ENCODE measurements at regions not wholly inside any gene's neighbourhood (a gene's known extent, or its start where the extent isn't known, plus 50 kb on each side); places are given as distances from the start of the nearest gene placed in this dataset.
A peak's percentile ranks its signal among the peaks of the same experiment; 100 is the strongest.

DNA sequence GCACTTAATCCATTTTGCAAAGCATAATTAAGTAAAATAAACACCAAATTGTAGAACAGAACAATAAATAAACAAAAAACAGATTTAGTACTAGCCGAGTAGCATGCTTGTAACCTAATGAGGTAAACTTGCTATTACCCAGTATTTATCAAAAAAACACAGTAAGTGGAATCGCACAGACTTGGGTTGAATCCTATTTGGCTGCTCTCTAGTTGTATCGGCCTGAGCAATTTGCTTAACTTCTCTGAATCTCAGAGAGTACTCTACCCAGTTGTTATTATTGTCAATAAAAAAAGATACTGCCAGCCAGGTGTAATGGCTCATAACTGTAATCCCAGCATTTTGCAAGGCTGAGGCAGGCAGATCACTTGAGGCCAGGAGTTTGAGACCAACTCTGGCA lies 664.3 kb downstream of the ADGRL2 start:
- no peak overlapping the region for H2AK5ac ChIP-seq (ENCODE audit: low read depth, low read length)
- no peaks in the 10 kb centered on the region for H3K27me3 ChIP-seq (ENCODE audit: control insufficient read depth in 3 of 3, insufficient read depth in 3 of 3, low read depth in 1 of 3, low read length in 3 of 3)
- H2BK15ac ChIP-seq (ENCODE audit: low read length): no peak overlapping the region
- no peak overlapping the region for H3K27ac ChIP-seq (replicated peaks; ENCODE audit: low read length)
- no peak overlapping the region for H2BK5ac ChIP-seq (ENCODE audit: low read length)
- no peak overlapping the region for H3K18ac ChIP-seq (ENCODE audit: low read length)
- H3K36me3 ChIP-seq (replicated peaks in 1 of 2; ENCODE audit: control insufficient read depth in 2 of 2, insufficient read depth in 2 of 2, low read length in 2 of 2): no peaks in the 10 kb centered on the region
- H4K91ac ChIP-seq (ENCODE audit: low read depth, low read length, poor library complexity): no peak overlapping the region
- no CpG with 5 or more reads among the region's 3 CpGs for WGBS, 2 donors (ENCODE audit: extremely low coverage in 2 of 2, insufficient read length in 2 of 2, insufficient replicate concordance in 1 of 2)
- no peak overlapping the region for H3K4me2 ChIP-seq (ENCODE audit: insufficient read depth, low read length, poor library complexity, severe bottlenecking)
- H3K23ac ChIP-seq (ENCODE audit: low read depth, low read length, poor library complexity): no peak overlapping the region
- H3K79me1 ChIP-seq (ENCODE audit: low read depth, low read length): no peaks in the 10 kb centered on the region
- H4K8ac ChIP-seq (ENCODE audit: low read depth, low read length): no peak overlapping the region
- no peak for DNase-seq (ENCODE audit: low spot score)
- no peak overlapping the region for H3K14ac ChIP-seq (ENCODE audit: low read length)
- H3K9ac ChIP-seq (ENCODE audit: low read depth, low read length, poor library complexity): no peak overlapping the region
- no peaks in the 10 kb centered on the region for H3K9me3 ChIP-seq (replicated peaks in 1 of 2; ENCODE audit: control insufficient read depth in 2 of 2, insufficient read depth in 1 of 2, low read depth in 1 of 2, low read length in 2 of 2)
- no peak overlapping the region for H2BK12ac ChIP-seq (ENCODE audit: low read length)
- peak overlapping the region; percentile 26 for H2AFZ ChIP-seq (ENCODE audit: low read length)
- H2BK120ac ChIP-seq (ENCODE audit: low read depth, low read length): no peak overlapping the region
- H3K4me1 ChIP-seq (ENCODE audit: control insufficient read depth in 2 of 2, insufficient read depth in 1 of 2, low read depth in 1 of 2, low read length in 2 of 2): peaks cover 0 to 13% of the 10 kb centered on the region in 2 donors
- H3K4ac ChIP-seq (ENCODE audit: low read length): no peak overlapping the region
- no peak overlapping the region for H3K4me3 ChIP-seq (ENCODE audit: low read length in 2 of 2)

DNA sequence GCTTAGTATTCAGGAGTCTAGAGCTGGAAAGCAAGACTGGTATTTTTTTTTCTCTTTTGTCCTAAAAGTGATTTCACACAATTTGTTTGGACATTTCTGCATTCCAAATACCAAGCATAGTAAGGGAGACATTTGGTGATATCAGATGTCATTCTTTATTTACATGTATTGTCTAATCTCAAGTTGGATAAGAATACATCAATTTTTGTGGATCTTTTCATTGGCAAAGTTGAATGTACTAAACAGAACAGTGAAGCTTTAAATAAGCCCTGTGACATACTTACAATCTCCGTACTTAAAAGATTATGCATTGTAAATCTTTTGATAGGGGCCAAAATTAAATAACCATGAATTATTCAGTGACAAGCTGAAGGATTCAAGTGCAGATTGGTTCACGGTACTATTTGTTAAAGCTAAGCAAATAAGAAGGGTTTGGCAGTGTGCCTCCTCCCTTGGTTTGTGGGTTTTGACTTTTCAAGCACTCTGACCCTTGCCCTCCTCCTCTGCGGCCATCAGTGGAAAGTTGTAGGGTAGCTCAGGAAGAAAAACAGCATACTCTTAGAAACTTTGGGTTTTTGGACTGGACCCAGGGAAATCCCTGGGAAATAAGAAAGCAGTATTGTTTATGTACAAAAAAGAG lies 663.7 kb downstream of the ADGRL2 start:
- Histone ChIP-seq H3K4me2 (ENCODE audit: insufficient read depth, low read length, poor library complexity, severe bottlenecking) (no peak overlapping the region), H3K27me3 (ENCODE audit: control insufficient read depth in 3 of 3, insufficient read depth in 3 of 3, low read depth in 1 of 3, low read length in 3 of 3) (no peaks in the 10 kb centered on the region), H3K23ac (ENCODE audit: low read depth, low read length, poor library complexity) (no peak overlapping the region), H2BK5ac (ENCODE audit: low read length) (no peak overlapping the region), H2BK12ac (ENCODE audit: low read length) (no peak overlapping the region), H3K79me1 (ENCODE audit: low read depth, low read length) (no peaks in the 10 kb centered on the region), H3K9ac (ENCODE audit: low read depth, low read length, poor library complexity) (no peak overlapping the region), H3K4me3 (ENCODE audit: low read length in 2 of 2) (no peak overlapping the region), H4K8ac (ENCODE audit: low read depth, low read length) (no peak overlapping the region), H3K4ac (ENCODE audit: low read length) (no peak overlapping the region), H2BK120ac (ENCODE audit: low read depth, low read length) (no peak overlapping the region), H3K27ac (replicated peaks; ENCODE audit: low read length) (no peak overlapping the region), H2AFZ (ENCODE audit: low read length) (no peak overlapping the region), H3K14ac (ENCODE audit: low read length) (no peak overlapping the region), H4K91ac (ENCODE audit: low read depth, low read length, poor library complexity) (no peak overlapping the region), H3K36me3 (replicated peaks in 1 of 2; ENCODE audit: control insufficient read depth in 2 of 2, insufficient read depth in 2 of 2, low read length in 2 of 2) (no peaks in the 10 kb centered on the region), H3K9me3 (replicated peaks in 1 of 2; ENCODE audit: control insufficient read depth in 2 of 2, insufficient read depth in 1 of 2, low read depth in 1 of 2, low read length in 2 of 2) (no peaks in the 10 kb centered on the region), H3K4me1 (ENCODE audit: control insufficient read depth in 2 of 2, insufficient read depth in 1 of 2, low read depth in 1 of 2, low read length in 2 of 2) (peaks cover 0 to 13% of the 10 kb centered on the region in 2 donors), H2AK5ac (ENCODE audit: low read depth, low read length) (no peak overlapping the region), H2BK15ac (ENCODE audit: low read length) (no peak overlapping the region), H3K18ac (ENCODE audit: low read length) (no peak overlapping the region)
- DNase-seq (ENCODE audit: low spot score): no peak
- WGBS, 2 donors (ENCODE audit: extremely low coverage in 2 of 2, insufficient read length in 2 of 2, insufficient replicate concordance in 1 of 2): no CpG with 5 or more reads among the region's 3 CpGs

DNA sequence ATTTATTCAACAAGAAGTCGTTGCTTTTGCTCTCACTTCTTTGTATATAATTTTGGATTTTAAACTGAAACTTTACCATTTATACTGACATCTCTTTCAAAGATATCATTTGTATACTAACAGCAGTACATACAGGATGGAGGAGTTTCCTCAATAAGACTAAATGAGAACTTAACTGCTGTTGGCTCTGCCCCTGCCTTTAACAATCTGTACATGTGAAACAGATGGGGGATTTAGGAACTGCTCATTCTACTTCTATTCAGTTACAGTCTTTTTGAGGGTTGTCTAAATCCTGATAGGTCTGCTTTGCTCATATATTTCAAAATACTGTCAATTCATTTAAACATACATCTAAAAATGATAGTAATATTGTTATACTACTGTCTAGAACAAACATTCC lies 663.2 kb downstream of the ADGRL2 start:
- no peak overlapping the region for H2AK5ac ChIP-seq (ENCODE audit: low read depth, low read length)
- WGBS, 2 donors (ENCODE audit: extremely low coverage in 2 of 2, insufficient read length in 2 of 2, insufficient replicate concordance in 1 of 2): no CpG with 5 or more reads among the region's 1 CpG
- H3K79me1 ChIP-seq (ENCODE audit: low read depth, low read length): no peaks in the 10 kb centered on the region

DNA sequence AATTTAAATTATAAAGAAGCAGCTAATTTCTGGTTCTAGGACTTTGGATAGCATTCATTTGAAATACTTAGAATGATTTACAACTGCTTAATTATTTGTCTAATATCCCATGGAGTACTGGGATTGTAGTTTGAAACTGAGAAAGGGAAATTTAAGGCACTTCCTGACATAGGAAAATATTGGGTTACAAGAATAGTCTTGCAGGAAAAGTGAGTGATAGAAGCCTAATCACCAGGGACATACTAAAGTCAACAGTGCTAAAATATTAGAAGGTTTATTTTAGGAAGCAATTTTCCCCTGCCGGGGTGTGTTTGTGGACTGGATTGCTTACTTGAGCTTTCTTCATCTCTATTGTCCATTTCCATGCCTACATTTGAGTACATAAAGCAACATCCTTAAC lies 661.6 kb downstream of the ADGRL2 start:
- H4K8ac ChIP-seq (ENCODE audit: low read depth, low read length): no peak overlapping the region
- no peak overlapping the region for H3K4me3 ChIP-seq (ENCODE audit: low read length in 2 of 2)
- H2AFZ ChIP-seq (ENCODE audit: low read length): no peak overlapping the region
- no peak overlapping the region for H2BK5ac ChIP-seq (ENCODE audit: low read length)
- no peak overlapping the region for H3K4me2 ChIP-seq (ENCODE audit: insufficient read depth, low read length, poor library complexity, severe bottlenecking)
- no peak overlapping the region for H2AK5ac ChIP-seq (ENCODE audit: low read depth, low read length)
- H3K23ac ChIP-seq (ENCODE audit: low read depth, low read length, poor library complexity): no peak overlapping the region
- no peaks in the 10 kb centered on the region for H3K36me3 ChIP-seq (replicated peaks in 1 of 2; ENCODE audit: control insufficient read depth in 2 of 2, insufficient read depth in 2 of 2, low read length in 2 of 2)
- H3K9ac ChIP-seq (ENCODE audit: low read depth, low read length, poor library complexity): no peak overlapping the region
- DNase-seq (ENCODE audit: low spot score): no peak
- no peak overlapping the region for H3K4ac ChIP-seq (ENCODE audit: low read length)
- peaks cover 0 to 13% of the 10 kb centered on the region in 2 donors for H3K4me1 ChIP-seq (ENCODE audit: control insufficient read depth in 2 of 2, insufficient read depth in 1 of 2, low read depth in 1 of 2, low read length in 2 of 2)
- no peaks in the 10 kb centered on the region for H3K79me1 ChIP-seq (ENCODE audit: low read depth, low read length)
- no peak overlapping the region for H4K91ac ChIP-seq (ENCODE audit: low read depth, low read length, poor library complexity)
- H3K27me3 ChIP-seq (ENCODE audit: control insufficient read depth in 3 of 3, insufficient read depth in 3 of 3, low read depth in 1 of 3, low read length in 3 of 3): no peaks in the 10 kb centered on the region
- no peak overlapping the region for H2BK12ac ChIP-seq (ENCODE audit: low read length)
- WGBS, 2 donors (ENCODE audit: extremely low coverage in 2 of 2, insufficient read length in 2 of 2, insufficient replicate concordance in 1 of 2): no CpG with 5 or more reads among the region's 1 CpG
- H2BK15ac ChIP-seq (ENCODE audit: low read length): no peak overlapping the region
- H3K18ac ChIP-seq (ENCODE audit: low read length): no peak overlapping the region
- H3K14ac ChIP-seq (ENCODE audit: low read length): no peak overlapping the region
- no peaks in the 10 kb centered on the region for H3K9me3 ChIP-seq (replicated peaks in 1 of 2; ENCODE audit: control insufficient read depth in 2 of 2, insufficient read depth in 1 of 2, low read depth in 1 of 2, low read length in 2 of 2)
- H2BK120ac ChIP-seq (ENCODE audit: low read depth, low read length): no peak overlapping the region
- H3K27ac ChIP-seq (replicated peaks; ENCODE audit: low read length): no peak overlapping the region

More for the DNA sequence above, 663.2 kb downstream of the ADGRL2 start:
- no peak overlapping the region for H3K14ac ChIP-seq (ENCODE audit: low read length)
- no peak overlapping the region for H3K18ac ChIP-seq (ENCODE audit: low read length)
- H3K9me3 ChIP-seq (replicated peaks in 1 of 2; ENCODE audit: control insufficient read depth in 2 of 2, insufficient read depth in 1 of 2, low read depth in 1 of 2, low read length in 2 of 2): no peaks in the 10 kb centered on the region
- H2AFZ ChIP-seq (ENCODE audit: low read length): no peak overlapping the region
- no peak overlapping the region for H4K8ac ChIP-seq (ENCODE audit: low read depth, low read length)
- no peak overlapping the region for H3K9ac ChIP-seq (ENCODE audit: low read depth, low read length, poor library complexity)
- H3K36me3 ChIP-seq (replicated peaks in 1 of 2; ENCODE audit: control insufficient read depth in 2 of 2, insufficient read depth in 2 of 2, low read length in 2 of 2): no peaks in the 10 kb centered on the region
- no peak overlapping the region for H2BK12ac ChIP-seq (ENCODE audit: low read length)
- DNase-seq (ENCODE audit: low spot score): no peak
- no peak overlapping the region for H3K4me3 ChIP-seq (ENCODE audit: low read length in 2 of 2)
- H3K27me3 ChIP-seq (ENCODE audit: control insufficient read depth in 3 of 3, insufficient read depth in 3 of 3, low read depth in 1 of 3, low read length in 3 of 3): no peaks in the 10 kb centered on the region
- H3K4me2 ChIP-seq (ENCODE audit: insufficient read depth, low read length, poor library complexity, severe bottlenecking): no peak overlapping the region
- no peak overlapping the region for H4K91ac ChIP-seq (ENCODE audit: low read depth, low read length, poor library complexity)
- H3K23ac ChIP-seq (ENCODE audit: low read depth, low read length, poor library complexity): no peak overlapping the region
- no peak overlapping the region for H2BK120ac ChIP-seq (ENCODE audit: low read depth, low read length)
- no peak overlapping the region for H3K27ac ChIP-seq (replicated peaks; ENCODE audit: low read length)
- H2BK15ac ChIP-seq (ENCODE audit: low read length): no peak overlapping the region
- H2BK5ac ChIP-seq (ENCODE audit: low read length): no peak overlapping the region
- H3K4ac ChIP-seq (ENCODE audit: low read length): no peak overlapping the region
- H3K4me1 ChIP-seq (ENCODE audit: control insufficient read depth in 2 of 2, insufficient read depth in 1 of 2, low read depth in 1 of 2, low read length in 2 of 2): peaks cover 0 to 13% of the 10 kb centered on the region in 2 donors
